ENCODE measurements at regions not wholly inside any gene's neighbourhood (a gene's known extent, or its start where the extent isn't known, plus 50 kb on each side); places are given as distances from the start of the nearest gene placed in this dataset.
"Not testable (repeated sequence)": the region's sequence is repeated elsewhere in the genome, so short reads cannot be mapped to it uniquely, and the experiment has no call there.

GRCh38 chr2:38142627-38143026 is 66.7 kb upstream of the CYP1B1 start:
- no peak for DNase-seq

- DNase-seq = no peak
Observed at GRCh38 chr2:38141501-38141900, 65.5 kb upstream of the CYP1B1 start.

DNA sequence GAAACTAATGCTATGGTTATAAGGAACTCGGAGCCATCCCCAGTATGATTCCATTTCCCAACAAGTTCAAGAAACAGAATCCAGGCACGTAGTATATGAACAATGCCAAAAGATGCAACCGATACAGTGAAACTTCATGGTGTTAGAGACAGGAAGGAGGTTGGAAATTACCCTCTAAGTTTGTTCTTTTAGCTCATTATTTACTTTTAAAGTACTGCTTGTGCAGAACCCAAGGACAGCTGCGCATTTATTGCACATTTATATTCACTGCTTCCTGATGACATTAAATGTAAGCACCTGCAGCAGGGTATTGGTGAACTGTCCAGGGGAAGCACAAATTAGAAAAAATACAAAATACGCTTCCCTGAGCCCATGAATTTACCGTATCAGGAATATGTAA is 63.0 kb upstream of the CYP1B1 start:
- DNase-seq = no peak

DNA sequence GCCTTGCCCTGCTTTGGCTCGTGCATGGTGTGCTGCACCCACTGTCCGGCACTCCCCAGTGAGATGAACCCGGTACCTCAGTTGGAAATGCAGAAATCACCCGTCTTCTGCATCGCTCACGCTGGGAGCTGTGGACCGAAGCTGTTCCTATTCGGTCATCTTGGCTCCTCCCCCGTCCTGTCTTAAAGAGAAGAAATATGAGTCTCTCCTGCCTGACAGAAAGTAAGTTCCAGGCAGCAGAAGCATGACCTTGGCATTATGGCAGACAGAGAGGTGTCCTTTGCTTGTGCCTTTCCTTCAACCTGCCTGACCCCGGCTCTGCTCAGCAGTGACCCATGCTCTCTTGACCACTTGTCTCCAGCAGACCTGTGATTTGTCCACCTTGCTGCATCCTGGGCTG is 62.5 kb upstream of the CYP1B1 start:
- no peak for DNase-seq

- DNase-seq = not testable (repeated sequence)
Observed at GRCh38 chr2:38137958-38138357, 62.0 kb upstream of the CYP1B1 start.

GRCh38 chr2:38131676-38132075 is 55.7 kb upstream of the CYP1B1 start:
- DNase-seq = no peak

DNA sequence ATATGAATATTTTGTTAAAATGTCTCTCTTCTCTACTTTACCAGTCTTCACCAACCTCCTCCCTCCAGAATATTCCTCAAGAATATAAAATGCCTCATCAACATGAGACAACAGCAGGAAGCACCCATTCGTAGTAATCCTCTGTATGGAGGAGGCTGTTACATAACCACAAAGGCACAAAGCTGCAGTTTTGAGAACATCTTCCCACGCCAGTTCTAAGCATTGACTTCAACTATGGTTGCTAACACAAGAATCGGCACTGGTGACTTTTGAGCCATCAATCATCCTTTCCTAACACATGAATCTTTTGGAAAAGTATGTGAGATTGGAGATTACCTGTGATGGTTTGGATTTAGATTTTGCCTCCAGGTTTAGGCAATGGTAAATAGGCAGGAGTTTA is 54.9 kb upstream of the CYP1B1 start:
- no peak for DNase-seq

DNA sequence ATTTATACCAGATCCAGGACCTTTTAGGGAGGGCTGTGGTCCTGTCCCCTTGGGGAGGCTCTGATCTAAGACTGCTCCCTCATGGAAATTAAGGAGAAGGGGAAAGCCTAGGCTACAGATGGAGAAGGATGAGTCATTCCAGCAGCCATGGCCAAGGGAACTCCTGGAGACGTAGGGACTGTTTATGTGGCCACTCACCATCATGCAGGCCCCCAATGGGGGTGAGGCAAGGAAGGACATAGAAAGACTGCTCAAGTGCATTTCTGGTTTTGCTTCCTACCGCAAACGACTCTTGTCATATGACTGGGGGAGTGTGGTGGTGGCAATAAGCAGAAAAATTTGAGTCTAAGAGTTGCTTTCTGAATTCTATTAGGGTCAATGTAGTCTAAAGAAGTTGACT is 54.0 kb upstream of the CYP1B1 start:
- no peak for DNase-seq

DNA sequence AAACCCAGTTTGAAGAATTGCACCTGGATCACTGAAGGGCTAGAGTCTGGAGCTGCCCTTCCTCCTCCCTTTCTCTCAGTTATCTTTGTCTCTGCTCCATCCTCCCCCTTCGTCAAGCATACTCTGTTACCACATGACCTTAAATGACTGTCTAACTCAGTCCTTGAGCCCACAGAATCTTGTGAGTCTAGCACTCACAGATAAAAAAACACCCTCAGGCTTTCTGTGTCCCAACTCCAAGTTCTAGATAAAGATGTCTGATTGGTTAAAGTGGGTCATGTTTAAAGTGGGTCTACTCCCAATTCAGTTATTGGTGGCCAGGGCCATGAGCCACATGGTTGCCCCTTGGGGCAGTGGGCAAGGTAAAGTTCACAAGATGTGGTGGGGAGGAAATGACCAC is 53.5 kb upstream of the CYP1B1 start:
- DNase-seq = no peak

DNA sequence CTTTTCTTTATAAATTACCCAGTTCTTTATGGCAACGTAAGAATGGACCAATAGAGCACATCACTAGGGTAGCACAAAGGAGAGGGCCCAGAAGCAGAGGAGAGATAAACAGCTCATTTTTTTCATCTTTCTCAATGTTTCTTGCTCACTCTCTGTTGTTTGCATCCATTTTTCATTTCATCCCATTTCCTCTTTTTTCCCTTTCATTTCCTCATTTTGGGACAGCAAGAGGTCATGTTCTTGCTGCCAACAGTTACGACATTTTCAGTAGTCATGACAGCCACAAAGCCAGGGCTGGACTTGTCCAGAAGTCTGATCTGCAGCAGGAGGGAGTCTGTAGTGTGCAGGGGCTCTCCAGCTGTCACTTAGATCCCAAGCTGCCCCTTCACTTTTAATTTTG is 52.7 kb upstream of the CYP1B1 start:
- DNase-seq = no peak

GRCh38 chr2:38127277-38127676 is 51.3 kb upstream of the CYP1B1 start:
- no peak for DNase-seq

GRCh38 chr2:38125842-38126241 is 49.9 kb upstream of the CYP1B1 start:
- DNase-seq = no peak
